Natural killer cell (primary cell): ENCODE measurements at regions not wholly inside any gene's neighbourhood (a gene's known extent, or its start where the extent isn't known, plus 50 kb on each side); places are given as distances from the start of the nearest gene placed in this dataset.

Experiments used
- ATAC-seq, 3 donors: fragments of 150-1000 bp in 2 of 3; fragments of 200-7000 bp in 1 of 3; cut with Tn5 transposase; 1 replicate in 1 of 3; 2 replicates in 2 of 3; pipeline ENCODE4 v1.10.0; 2021; ENCODE audit warnings: mild to moderate bottlenecking in 2 of 3, moderate library complexity in 2 of 3
- DNase-seq, 2 donors: peaks; one replicate each; pipeline versions ENCODE4 v3.0.0 to v3.0.0-alpha.2; 2013 to 2021; ENCODE audit warnings: mixed read lengths in 1 of 2
- H3K27ac ChIP-seq: one replicate; pipeline ENCODE4 v1.5.1; 2013; ENCODE audit warnings: mild to moderate bottlenecking, low read length
- H3K27me3 ChIP-seq: one replicate; pipeline ENCODE4 v1.6.1; 2013; ENCODE audit warnings: low read length; ENCODE audit not compliant: control insufficient read depth, insufficient read depth
- H3K36me3 ChIP-seq: one replicate; pipeline ENCODE4 v1.6.1; 2013; ENCODE audit warnings: low read length; ENCODE audit not compliant: control insufficient read depth, insufficient read depth
- H3K4me1 ChIP-seq: one replicate; pipeline ENCODE4 v1.6.1; 2013; ENCODE audit warnings: low read length; ENCODE audit not compliant: control insufficient read depth, insufficient read depth
- H3K4me3 ChIP-seq: one replicate; pipeline ENCODE4 v1.5.1; 2013; ENCODE audit warnings: low read length
- H3K9me3 ChIP-seq: one replicate; pipeline ENCODE4 v1.6.1; 2013; ENCODE audit warnings: low read length; ENCODE audit not compliant: control insufficient read depth, insufficient read depth
- H3K27ac Mint-ChIP-seq, 2 donors: one replicate each; pipeline ENCODE4 v1.8.0; 2022; ENCODE audit warnings: mild to moderate bottlenecking in 2 of 2, mixed read lengths in 2 of 2, moderate library complexity in 1 of 2
- H3K27me3 Mint-ChIP-seq, 2 donors: one replicate each; pipeline ENCODE4 v1.8.0; 2022; ENCODE audit warnings: low read depth in 2 of 2, mixed read lengths in 2 of 2
- H3K36me3 Mint-ChIP-seq: one replicate; pipeline ENCODE4 v1.8.0; 2022; ENCODE audit warnings: mixed read lengths
- H3K4me1 Mint-ChIP-seq, 2 donors: one replicate each; pipeline ENCODE4 v1.8.0; 2022; ENCODE audit warnings: mixed read lengths in 2 of 2
- H3K4me3 Mint-ChIP-seq: one replicate; pipeline ENCODE4 v1.8.0; 2022; ENCODE audit warnings: mild to moderate bottlenecking, moderate library complexity, mixed read lengths
- H3K9me3 Mint-ChIP-seq, 2 donors: one replicate each; pipeline ENCODE4 v1.8.0; 2022; ENCODE audit warnings: mixed read lengths in 2 of 2
- CTCF ChIP-seq: fragments of 200-600 bp; IDR thresholded peaks from one replicate; pipeline ENCODE4 v1.8.0; 2022; ENCODE audit warnings: antibody characterized with exemption
- WGBS: methylation state at CpG from one replicate; pipeline ENCODE4 v1.1.7; 2013; ENCODE audit warnings: missing lambda C conversion rate; ENCODE audit not compliant: insufficient coverage; 5-methylcytosine and 5-hydroxymethylcytosine counted together
- intact Hi-C: fragments of 100-400 bp; cut with micrococcal nuclease; formaldehyde crosslinking; loops from one replicate; pipeline ENCODE4 v1.14.2; 2022

- no peak for DNase-seq
- H3K27ac ChIP-seq = no peak overlapping the region
- no peaks in the 10 kb centered on the region for H3K27me3 ChIP-seq
- peaks cover 2 to 3% of the 10 kb centered on the region in 2 donors for H3K9me3 Mint-ChIP-seq
- H3K4me3 ChIP-seq = no peak overlapping the region
- peaks cover 0 to 3% of the 10 kb centered on the region in 2 donors for H3K27me3 Mint-ChIP-seq
- ATAC-seq = no peak
- no peaks in the 10 kb centered on the region for H3K36me3 ChIP-seq
- no peaks in the 10 kb centered on the region for H3K36me3 Mint-ChIP-seq
- TF ChIP-seq CTCF = no peak
- H3K4me1 ChIP-seq = no peaks in the 10 kb centered on the region
- H3K4me1 Mint-ChIP-seq = no peaks in the 10 kb centered on the region
- no peaks in the 10 kb centered on the region for H3K9me3 ChIP-seq
- H3K27ac Mint-ChIP-seq = no peak overlapping the region
- intact Hi-C loops = no loop called here
- 100% methylated on average over 1 of the region's 1 CpG for WGBS
- no peak overlapping the region for H3K4me3 Mint-ChIP-seq
Observed at GRCh38 chr4:138655286-138655685, 360.3 kb upstream of the NOCT start.

GRCh38 chr4:138650929-138651448 lies 364.6 kb upstream of the NOCT start:
- H3K27ac ChIP-seq = no peak overlapping the region
- intact Hi-C loops = no loop called here
- WGBS = 53% methylated on average over 2 of the region's 2 CpGs
- no peaks in the 10 kb centered on the region for H3K4me1 Mint-ChIP-seq
- H3K36me3 ChIP-seq = no peaks in the 10 kb centered on the region
- H3K27ac Mint-ChIP-seq = no peak overlapping the region
- peaks cover 1 to 4% of the 10 kb centered on the region in 2 donors for H3K9me3 Mint-ChIP-seq
- H3K36me3 Mint-ChIP-seq = no peaks in the 10 kb centered on the region
- peaks cover 0 to 2% of the 10 kb centered on the region in 2 donors for H3K27me3 Mint-ChIP-seq
- no peak for TF ChIP-seq CTCF
- ATAC-seq (no peak), DNase-seq (no peak)
- no peaks in the 10 kb centered on the region for H3K27me3 ChIP-seq
- H3K9me3 ChIP-seq = no peaks in the 10 kb centered on the region
- no peak overlapping the region for H3K4me3 Mint-ChIP-seq
- H3K4me3 ChIP-seq = no peak overlapping the region
- no peaks in the 10 kb centered on the region for H3K4me1 ChIP-seq

GRCh38 chr4:138650495-138650894 lies 365.1 kb upstream of the NOCT start:
- Histone ChIP-seq H3K4me3 (no peak overlapping the region), H3K9me3 (no peaks in the 10 kb centered on the region), H3K27me3 (no peaks in the 10 kb centered on the region), H3K36me3 (no peaks in the 10 kb centered on the region), H3K4me1 (no peaks in the 10 kb centered on the region), H3K27ac (no peak overlapping the region)
- Mint-ChIP-seq H3K27me3 (peaks cover 0 to 2% of the 10 kb centered on the region in 2 donors), H3K9me3 (peaks cover 2 to 4% of the 10 kb centered on the region in 2 donors), H3K27ac (no peak overlapping the region), H3K4me3 (no peak overlapping the region), H3K36me3 (no peaks in the 10 kb centered on the region), H3K4me1 (no peaks in the 10 kb centered on the region)
- intact Hi-C loops = no loop called here
- DNase-seq = no peak
- no peak for ATAC-seq
- no peak for TF ChIP-seq CTCF
- WGBS = 100% methylated on average over 1 of the region's 3 CpGs

GRCh38 chr4:138647433-138647832 lies 368.1 kb upstream of the NOCT start:
- no peak for DNase-seq
- Histone ChIP-seq H3K4me1 (no peaks in the 10 kb centered on the region), H3K36me3 (no peaks in the 10 kb centered on the region), H3K27ac (no peak overlapping the region), H3K4me3 (no peak overlapping the region), H3K27me3 (no peaks in the 10 kb centered on the region), H3K9me3 (no peaks in the 10 kb centered on the region)
- intact Hi-C loops = no loop called here
- Mint-ChIP-seq H3K9me3 (peaks cover 2 to 6% of the 10 kb centered on the region in 2 donors), H3K27ac (no peak overlapping the region), H3K4me1 (no peaks in the 10 kb centered on the region), H3K27me3 (peaks cover 0 to 2% of the 10 kb centered on the region in 2 donors), H3K36me3 (no peaks in the 10 kb centered on the region), H3K4me3 (no peak overlapping the region)
- WGBS = 79% methylated on average over 2 of the region's 2 CpGs
- TF ChIP-seq CTCF = no peak
- ATAC-seq = no peak
